Tibial nerve (tissue), 4 donors: ENCODE measurements at regions not wholly inside any gene's neighbourhood (a gene's known extent, or its start where the extent isn't known, plus 50 kb on each side); places are given as distances from the start of the nearest gene placed in this dataset.

ENCODE experiments used
- DNase-seq, 2 donors: peaks; one replicate each; pipeline ENCODE4 v3.0.0-alpha.2; 2019; ENCODE audit warnings: low spot score in 2 of 2
- H3K27ac ChIP-seq, 4 donors: fragments of 200-600 bp; sonication (generic) in 3 of 4; one replicate each; pipeline ENCODE4 v1.5.1; 2017 to 2019; ENCODE audit warnings: mild to moderate bottlenecking in 1 of 4
- H3K27me3 ChIP-seq, 2 donors: fragments of 200-600 bp; sonication (generic) in 1 of 2; one replicate each; pipeline versions ENCODE4 v1.5.1 to v1.6.0; 2017 to 2019
- H3K36me3 ChIP-seq, 3 donors: fragments of 200-600 bp; sonication (generic); one replicate each; pipeline ENCODE4 v1.5.1; 2018 to 2019
- H3K4me1 ChIP-seq, 4 donors: fragments of 200-600 bp; sonication (generic) in 3 of 4; one replicate each; pipeline ENCODE4 v1.5.1; 2017 to 2019
- H3K4me3 ChIP-seq, 4 donors: fragments of 200-600 bp; sonication (generic) in 3 of 4; one replicate each; pipeline ENCODE4 v1.5.1; 2017 to 2019; ENCODE audit warnings: mild to moderate bottlenecking in 1 of 4, moderate library complexity in 1 of 4
- H3K9me3 ChIP-seq, 4 donors: fragments of 200-600 bp; sonication (generic) in 3 of 4; one replicate each; pipeline ENCODE4 v1.5.1; 2017 to 2019
- EP300 ChIP-seq, 2 donors: sonication (generic); formaldehyde crosslinking; IDR thresholded peaks; one replicate each; pipeline ENCODE4 v1.6.1; 2017; ENCODE audit warnings: antibody characterized with exemption in 2 of 2, mild to moderate bottlenecking in 1 of 2
- POLR2A ChIP-seq, 2 donors: fragments of 450-650 bp; IDR thresholded peaks; one replicate each; pipeline ENCODE4 v1.6.1; 2017; ENCODE audit warnings: antibody characterized with exemption in 2 of 2, mild to moderate bottlenecking in 2 of 2, moderate library complexity in 2 of 2
- WGBS, 2 donors: methylation state at CpG; one replicate each; pipeline ENCODE4 v1.1.5; 2018; 5-methylcytosine and 5-hydroxymethylcytosine counted together
- TF ChIP-seq, protein P1 (sequence below), 5 experiments: fragments of 200-600 bp in 3 of 5; fragments of 450-650 bp in 2 of 5; sonication (generic) in 3 of 5; IDR thresholded peaks; one replicate each; pipeline ENCODE4 v1.5.1; 2016 to 2019; ENCODE audit warnings: antibody characterized with exemption in 5 of 5, mild to moderate bottlenecking in 3 of 5, moderate library complexity in 2 of 5

DNA sequence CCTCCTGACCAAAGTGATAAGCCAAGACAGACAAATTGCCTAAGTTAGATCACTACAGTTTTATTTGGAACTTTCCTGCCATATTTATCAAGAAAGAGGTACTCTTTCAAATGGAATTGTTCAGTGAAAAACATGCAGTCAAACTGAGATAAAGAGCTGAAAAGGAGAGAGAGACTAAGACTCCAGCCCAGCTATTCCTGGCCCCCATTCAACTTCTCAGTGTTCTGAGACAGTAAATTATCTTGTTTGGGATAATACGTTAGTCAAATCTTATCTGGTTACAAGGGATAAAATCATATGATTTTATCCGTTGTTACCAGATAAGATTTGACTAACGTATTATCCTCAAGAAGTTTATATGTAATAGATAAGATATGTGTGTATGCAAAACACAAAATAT lies 67.6 kb upstream of the CMC1 start:
- TF ChIP-seq EP300 (IDR thresholded peaks at IDR 0.05) = no peak
- TF ChIP-seq POLR2A (IDR thresholded peaks at IDR 0.05) = no peak
- TF ChIP-seq, protein P1, sequence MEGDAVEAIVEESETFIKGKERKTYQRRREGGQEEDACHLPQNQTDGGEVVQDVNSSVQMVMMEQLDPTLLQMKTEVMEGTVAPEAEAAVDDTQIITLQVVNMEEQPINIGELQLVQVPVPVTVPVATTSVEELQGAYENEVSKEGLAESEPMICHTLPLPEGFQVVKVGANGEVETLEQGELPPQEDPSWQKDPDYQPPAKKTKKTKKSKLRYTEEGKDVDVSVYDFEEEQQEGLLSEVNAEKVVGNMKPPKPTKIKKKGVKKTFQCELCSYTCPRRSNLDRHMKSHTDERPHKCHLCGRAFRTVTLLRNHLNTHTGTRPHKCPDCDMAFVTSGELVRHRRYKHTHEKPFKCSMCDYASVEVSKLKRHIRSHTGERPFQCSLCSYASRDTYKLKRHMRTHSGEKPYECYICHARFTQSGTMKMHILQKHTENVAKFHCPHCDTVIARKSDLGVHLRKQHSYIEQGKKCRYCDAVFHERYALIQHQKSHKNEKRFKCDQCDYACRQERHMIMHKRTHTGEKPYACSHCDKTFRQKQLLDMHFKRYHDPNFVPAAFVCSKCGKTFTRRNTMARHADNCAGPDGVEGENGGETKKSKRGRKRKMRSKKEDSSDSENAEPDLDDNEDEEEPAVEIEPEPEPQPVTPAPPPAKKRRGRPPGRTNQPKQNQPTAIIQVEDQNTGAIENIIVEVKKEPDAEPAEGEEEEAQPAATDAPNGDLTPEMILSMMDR (IDR thresholded peaks at IDR 0.05) = no peak
- no peak overlapping the region for H3K4me3 ChIP-seq
- no peak for DNase-seq
- no peak overlapping the region for H3K27ac ChIP-seq
- no peaks in the 10 kb centered on the region for H3K4me1 ChIP-seq
- H3K36me3 ChIP-seq = no peaks in the 10 kb centered on the region
- WGBS, 2 donors = 57 to 67% methylated on average over 3 of the region's 3 CpGs
- H3K9me3 ChIP-seq = no peaks in the 10 kb centered on the region
- no peaks in the 10 kb centered on the region for H3K27me3 ChIP-seq

DNA sequence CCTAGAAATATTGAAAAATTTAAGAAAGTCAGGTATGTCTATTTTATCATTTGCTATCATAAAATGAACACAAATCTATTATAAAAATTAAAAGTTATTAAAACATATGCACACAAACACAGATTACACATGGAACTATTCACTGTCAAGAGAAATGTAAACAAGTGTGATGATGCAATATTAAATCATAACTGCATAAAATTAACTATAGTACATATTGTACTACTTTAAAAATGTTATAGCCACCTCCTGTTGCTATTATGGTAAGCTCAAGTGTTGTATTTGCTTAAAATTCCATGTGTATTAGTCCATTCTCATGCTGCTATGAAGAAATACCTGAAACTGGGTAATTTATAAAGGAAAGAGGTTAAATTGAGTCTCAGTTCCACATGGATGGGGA lies 54.7 kb upstream of the CMC1 start:
- H3K9me3 ChIP-seq = no peaks in the 10 kb centered on the region
- no peaks in the 10 kb centered on the region for H3K4me1 ChIP-seq
- no peak overlapping the region for H3K27ac ChIP-seq
- H3K36me3 ChIP-seq = no peaks in the 10 kb centered on the region
- TF ChIP-seq, protein P1 (IDR thresholded peaks at IDR 0.05) = no peak
- TF ChIP-seq EP300 (IDR thresholded peaks at IDR 0.05) = no peak
- no peak for TF ChIP-seq POLR2A (IDR thresholded peaks at IDR 0.05)
- DNase-seq = no peak
- no peak overlapping the region for H3K4me3 ChIP-seq
- no peaks in the 10 kb centered on the region for H3K27me3 ChIP-seq

DNA sequence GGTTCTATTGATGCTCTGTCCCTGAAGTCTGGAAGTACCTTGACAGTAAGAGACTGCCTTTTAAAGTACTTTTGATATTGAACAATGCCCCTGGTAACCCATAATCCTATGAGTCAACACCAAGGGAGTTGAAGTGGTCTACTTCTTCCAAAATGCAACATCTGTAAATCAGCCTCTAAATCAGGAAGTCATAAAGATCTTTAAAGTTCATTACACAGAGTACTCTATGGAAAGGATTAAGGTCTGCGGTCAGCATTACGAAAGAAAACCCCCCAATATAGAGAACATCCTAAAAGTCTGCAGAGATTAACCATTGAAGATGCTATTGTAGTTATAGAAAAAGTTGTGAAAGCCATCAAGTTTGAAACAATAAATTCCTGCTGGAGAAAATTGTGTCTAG lies 52.7 kb upstream of the CMC1 start:
- TF ChIP-seq, protein P1 (IDR thresholded peaks at IDR 0.05) = no peak
- no peak for TF ChIP-seq EP300 (IDR thresholded peaks at IDR 0.05)
- no peak for TF ChIP-seq POLR2A (IDR thresholded peaks at IDR 0.05)
- no peak for DNase-seq
- H3K4me1 ChIP-seq = no peaks in the 10 kb centered on the region
- H3K27ac ChIP-seq = no peak overlapping the region
- H3K9me3 ChIP-seq = no peaks in the 10 kb centered on the region
- H3K4me3 ChIP-seq = no peak overlapping the region
- no peaks in the 10 kb centered on the region for H3K36me3 ChIP-seq
- H3K27me3 ChIP-seq = no peaks in the 10 kb centered on the region
- WGBS, 2 donors = 76 to 83% methylated on average over 2 of the region's 2 CpGs

DNA sequence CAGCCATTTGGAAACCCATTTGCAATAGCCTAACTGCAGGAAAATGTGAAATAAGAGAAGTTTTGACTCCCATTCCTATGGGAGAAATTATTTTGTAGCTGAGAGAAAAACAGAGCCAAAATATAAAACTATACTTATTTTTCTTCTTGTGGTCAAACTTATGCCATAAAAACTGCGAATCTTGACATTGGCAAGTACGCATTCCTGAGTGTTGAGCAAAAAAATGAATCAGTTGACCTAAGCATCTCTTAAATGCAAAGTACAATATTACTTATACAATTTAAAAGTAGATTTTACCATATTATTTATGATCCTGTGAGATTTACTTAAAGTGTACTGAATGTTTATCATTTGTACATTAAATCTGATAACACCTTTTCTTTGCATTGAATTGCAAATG lies 50.1 kb upstream of the CMC1 start:
- no peak overlapping the region for H3K27ac ChIP-seq
- WGBS, 2 donors = 87 to 89% methylated on average over 2 of the region's 2 CpGs
- no peak for DNase-seq
- H3K9me3 ChIP-seq = no peaks in the 10 kb centered on the region
- H3K27me3 ChIP-seq = no peaks in the 10 kb centered on the region
- H3K4me1 ChIP-seq = no peaks in the 10 kb centered on the region
- no peaks in the 10 kb centered on the region for H3K36me3 ChIP-seq
- no peak for TF ChIP-seq POLR2A (IDR thresholded peaks at IDR 0.05)
- TF ChIP-seq, protein P1 (IDR thresholded peaks at IDR 0.05) = no peak
- TF ChIP-seq EP300 (IDR thresholded peaks at IDR 0.05) = no peak
- no peak overlapping the region for H3K4me3 ChIP-seq
